Dedifferentiated amniotic fluid mesenchymal stem cell (primary cell): ENCODE measurements at regions not wholly inside any gene's neighbourhood (a gene's known extent, or its start where the extent isn't known, plus 50 kb on each side); places are given as distances from the start of the nearest gene placed in this dataset.
"Not testable (repeated sequence)": the region's sequence is repeated elsewhere in the genome, so short reads cannot be mapped to it uniquely, and the experiment has no call there.

Experiments
- DNase-seq: peaks from one replicate; pipeline ENCODE4 v3.0.0-alpha.2; 2016; ENCODE audit errors: extremely low spot score

DNA sequence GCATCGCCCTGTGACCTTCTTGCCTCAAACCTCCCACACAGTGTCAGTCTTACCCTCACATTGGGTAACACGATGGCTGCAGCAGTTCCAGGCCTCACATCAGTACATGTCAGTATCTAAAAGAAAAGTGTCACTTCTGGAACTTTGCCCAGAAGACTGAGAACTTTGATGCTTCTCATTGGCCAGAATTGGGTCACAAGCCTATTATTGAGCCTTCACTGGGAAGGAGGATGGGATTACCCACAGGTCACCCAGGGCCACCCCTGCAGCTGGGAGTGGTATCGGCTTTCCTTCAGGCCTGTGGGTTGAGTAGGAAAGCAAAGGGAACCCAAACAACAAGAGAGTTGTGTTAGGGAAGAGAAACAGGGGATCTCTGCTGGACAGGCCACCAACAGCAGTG is 111.5 kb downstream of the NPY start:
- no peak for DNase-seq

- not testable (repeated sequence) for DNase-seq
These were observed 112.4 kb downstream of the NPY start for GRCh38 chr7:24396387-24396786.

DNA sequence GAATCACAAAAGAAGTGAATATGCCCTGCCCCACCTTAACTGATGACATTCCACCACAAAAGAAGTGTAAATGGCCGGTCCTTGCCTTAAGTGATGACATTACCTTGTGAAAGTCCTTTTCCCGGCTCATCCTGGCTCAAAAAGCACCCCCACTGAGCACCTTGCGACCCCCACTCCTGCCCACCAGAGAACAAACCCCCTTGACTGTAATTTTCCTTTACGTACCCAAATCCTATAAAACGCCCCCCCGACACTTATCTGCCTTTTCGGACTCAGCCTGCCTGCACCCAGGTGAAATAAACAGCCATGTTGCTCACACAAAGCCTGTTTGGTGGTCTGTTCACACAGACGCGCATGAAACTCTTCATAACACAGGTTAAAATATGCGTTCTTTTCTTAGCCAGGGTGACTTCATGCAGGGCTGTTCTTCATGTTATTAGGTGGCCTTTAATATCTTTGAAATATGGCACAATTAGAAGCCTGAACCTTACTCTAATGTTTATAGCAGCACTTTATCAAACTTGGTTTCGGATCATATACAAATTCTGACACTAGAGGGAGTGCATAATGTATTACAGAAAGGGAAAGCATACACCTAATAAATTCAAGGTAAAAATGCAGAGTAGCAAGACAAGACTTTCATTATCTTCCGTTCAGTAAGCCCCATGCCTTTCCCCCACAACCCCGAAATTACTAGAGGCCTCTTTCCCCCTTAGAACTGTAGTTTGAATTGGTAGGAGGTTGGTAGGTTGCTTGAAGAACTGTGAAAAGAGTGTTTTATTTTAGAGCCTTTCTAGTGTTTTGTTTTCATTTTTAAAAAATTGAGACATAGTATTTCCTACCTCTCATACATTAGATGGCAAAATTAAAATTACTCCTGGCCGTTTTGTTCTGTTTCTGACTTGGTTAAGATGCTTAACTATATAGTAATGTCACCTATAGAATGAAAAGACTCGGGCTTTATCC is 117.9 kb downstream of the NPY start:
- peak; percentile 30 for DNase-seq

GRCh38 chr7:24402655-24403054 is 118.7 kb downstream of the NPY start:
- no peak for DNase-seq

DNA sequence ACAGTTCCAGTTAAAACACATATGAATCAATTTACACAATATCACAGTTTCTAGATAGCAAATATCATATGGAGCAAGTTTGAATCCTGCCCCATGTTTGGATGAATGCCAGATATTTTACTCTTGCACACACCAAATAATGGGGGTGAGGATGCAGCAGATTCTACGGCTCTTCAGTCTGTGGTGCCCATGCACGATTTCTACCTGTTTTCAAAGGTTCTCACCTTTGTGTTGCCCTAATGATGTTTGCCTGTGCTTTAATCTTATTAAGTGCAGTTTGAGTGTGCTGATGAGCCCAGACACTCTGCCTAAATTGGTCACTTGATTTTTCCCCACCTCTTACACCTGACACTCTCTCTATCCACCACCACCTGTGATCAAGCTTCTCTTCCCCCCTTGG is 119.6 kb downstream of the NPY start:
- no peak for DNase-seq

DNA sequence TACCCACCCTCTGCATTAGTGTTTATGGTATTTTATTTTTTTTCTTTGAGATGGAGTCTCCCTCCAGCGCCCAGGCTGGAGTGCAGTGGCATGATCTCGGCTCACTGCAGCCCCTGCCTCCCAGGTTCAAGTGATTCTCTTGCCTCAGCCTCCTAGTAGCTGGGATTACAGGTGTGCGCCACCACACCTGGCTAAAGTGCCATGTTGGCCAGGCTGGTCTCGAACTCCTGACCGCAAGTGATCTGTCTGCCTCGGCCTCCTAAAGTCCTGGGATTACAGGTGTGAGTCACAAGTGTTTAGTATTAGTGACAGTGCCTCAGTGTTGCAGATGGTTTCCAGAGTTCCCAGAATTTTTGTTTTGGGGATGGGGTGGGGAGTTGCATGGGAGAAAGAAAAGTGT is 120.3 kb downstream of the NPY start:
- DNase-seq, result no peak

GRCh38 chr7:24405002-24405401 is 121.0 kb downstream of the NPY start:
- no peak for DNase-seq

- DNase-seq, result no peak
These were observed 122.2 kb downstream of the NPY start for GRCh38 chr7:24406053-24406788.

- DNase-seq, result no peak
These were observed 122.9 kb downstream of the NPY start for GRCh38 chr7:24406789-24407299.

- no peak for DNase-seq
These were observed 124.0 kb downstream of the NPY start for GRCh38 chr7:24407965-24408364.

GRCh38 chr7:24408798-24409430 is 124.9 kb downstream of the NPY start:
- DNase-seq, result no peak

GRCh38 chr7:24409431-24410024 is 125.5 kb downstream of the NPY start:
- no peak for DNase-seq

- no peak for DNase-seq
These were observed 127.2 kb downstream of the NPY start for GRCh38 chr7:24411226-24411625.

GRCh38 chr7:24417526-24418120 is 133.6 kb downstream of the NPY start:
- no peak for DNase-seq

- DNase-seq, result no peak
These were observed 135.1 kb downstream of the NPY start for GRCh38 chr7:24419077-24419476.

- DNase-seq, result no peak
These were observed 135.5 kb downstream of the NPY start for GRCh38 chr7:24419511-24419910.

DNA sequence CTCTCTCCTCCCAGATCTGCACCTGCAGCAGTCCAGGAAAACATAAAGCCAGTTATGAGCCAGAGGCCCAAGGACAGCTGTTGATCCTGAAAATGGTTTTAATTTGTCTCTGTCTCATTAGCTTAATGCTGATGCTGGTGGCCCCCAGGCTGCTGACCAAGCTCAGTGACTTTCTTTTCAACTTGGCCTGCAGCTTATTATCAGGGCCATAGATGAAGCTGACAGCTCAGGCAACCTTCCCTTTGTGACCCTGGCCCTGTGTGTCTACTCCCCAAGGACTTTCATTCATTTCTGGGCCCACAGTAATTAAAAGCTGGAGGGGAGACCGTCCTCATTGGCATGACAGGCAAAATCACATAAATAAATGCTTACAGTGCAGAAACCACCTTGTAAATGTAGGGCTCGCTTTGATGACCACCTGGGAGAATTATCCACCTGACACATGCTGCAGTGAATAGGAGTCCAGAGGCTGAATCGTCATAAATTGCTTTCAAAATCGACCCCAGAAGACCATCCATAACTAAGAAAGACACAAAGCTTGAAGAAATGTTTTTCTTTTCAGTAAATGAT is 138.5 kb downstream of the NPY start:
- DNase-seq, result no peak

GRCh38 chr7:24425664-24426063 is 141.7 kb downstream of the NPY start:
- no peak for DNase-seq

GRCh38 chr7:24427048-24427447 is 143.1 kb downstream of the NPY start:
- DNase-seq, result no peak

- DNase-seq, result no peak
These were observed 144.6 kb upstream of the PALS2 start for GRCh38 chr7:24428676-24429075.

- DNase-seq, result no peak
These were observed 140.6 kb upstream of the PALS2 start for GRCh38 chr7:24432677-24433076.
